Gastroesophageal sphincter (tissue), 3 donors: ENCODE measurements at regions not wholly inside any gene's neighbourhood (a gene's known extent, or its start where the extent isn't known, plus 50 kb on each side); places are given as distances from the start of the nearest gene placed in this dataset.

Experiments
- CTCF ChIP-seq, 4 experiments: fragments of 200-600 bp in 2 of 4; fragments of 450-650 bp in 2 of 4; sonication (generic) in 1 of 4; IDR thresholded peaks; one replicate each; pipeline ENCODE4 v1.5.1; 2017 to 2019; ENCODE audit warnings: antibody characterized with exemption in 4 of 4, mild to moderate bottlenecking in 2 of 4, moderate library complexity in 2 of 4
- EP300 ChIP-seq: sonication (generic); formaldehyde crosslinking; IDR thresholded peaks from one replicate; pipeline ENCODE4 v1.6.1; 2017; ENCODE audit warnings: antibody characterized with exemption, mild to moderate bottlenecking
- POLR2A ChIP-seq, 2 donors: fragments of 450-650 bp; IDR thresholded peaks; one replicate each; pipeline ENCODE4 v1.6.1; 2017; ENCODE audit warnings: antibody characterized with exemption in 2 of 2, mild to moderate bottlenecking in 2 of 2, moderate library complexity in 1 of 2
- POLR2AphosphoS5 ChIP-seq: sonication (generic); formaldehyde crosslinking; IDR thresholded peaks from one replicate; pipeline ENCODE4 v1.6.1; 2017; ENCODE audit warnings: antibody characterized with exemption

DNA sequence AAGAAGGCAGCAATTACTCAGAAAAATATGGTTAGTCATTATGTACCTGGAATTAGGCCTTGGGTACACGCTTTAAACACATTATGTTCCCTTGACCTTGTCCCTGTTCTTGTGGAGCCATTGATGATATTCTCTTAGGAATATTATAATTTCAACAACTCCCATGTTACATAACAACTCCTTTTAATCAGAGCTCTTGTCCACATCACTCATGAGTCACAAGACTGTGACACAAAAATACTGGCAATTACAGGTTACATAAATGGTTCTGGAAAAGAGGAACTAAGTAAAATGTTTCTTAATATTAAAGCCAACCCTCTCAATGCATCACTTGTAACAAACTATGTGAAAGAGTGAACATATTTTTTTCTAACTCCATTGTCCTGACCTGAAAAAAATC lies 143.8 kb upstream of the PCLO start:
- TF ChIP-seq CTCF (IDR thresholded peaks at IDR 0.05), result no peak
- no peak for TF ChIP-seq POLR2A (IDR thresholded peaks at IDR 0.05)
- TF ChIP-seq POLR2AphosphoS5, result no peak
- TF ChIP-seq EP300, result no peak
